ENCODE measurements at regions not wholly inside any gene's neighbourhood (a gene's known extent, or its start where the extent isn't known, plus 50 kb on each side); places are given as distances from the start of the nearest gene placed in this dataset.
"Not testable (repeated sequence)": the region's sequence is repeated elsewhere in the genome, so short reads cannot be mapped to it uniquely, and the experiment has no call there.

DNA sequence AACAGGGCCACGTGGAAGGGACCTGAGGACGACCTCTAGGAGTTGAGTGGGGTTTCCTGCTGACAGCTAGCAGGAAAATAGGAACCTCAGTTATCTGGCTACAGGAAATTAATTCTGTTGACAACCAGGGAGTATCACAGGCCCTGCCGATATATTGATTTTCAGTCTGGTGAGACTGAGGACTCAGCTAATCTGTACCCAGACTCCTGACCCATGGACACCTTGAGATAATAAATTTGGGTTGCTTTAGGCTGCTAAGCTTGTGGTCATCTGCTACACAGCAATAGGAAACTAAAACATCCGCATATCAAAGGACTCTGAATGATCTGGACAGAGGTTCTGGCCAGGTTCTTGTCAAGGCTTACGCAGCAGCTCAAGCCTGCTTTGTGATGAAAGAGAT lies 80.8 kb upstream of the CNEP1R1 start:
- no peak for DNase-seq

DNA sequence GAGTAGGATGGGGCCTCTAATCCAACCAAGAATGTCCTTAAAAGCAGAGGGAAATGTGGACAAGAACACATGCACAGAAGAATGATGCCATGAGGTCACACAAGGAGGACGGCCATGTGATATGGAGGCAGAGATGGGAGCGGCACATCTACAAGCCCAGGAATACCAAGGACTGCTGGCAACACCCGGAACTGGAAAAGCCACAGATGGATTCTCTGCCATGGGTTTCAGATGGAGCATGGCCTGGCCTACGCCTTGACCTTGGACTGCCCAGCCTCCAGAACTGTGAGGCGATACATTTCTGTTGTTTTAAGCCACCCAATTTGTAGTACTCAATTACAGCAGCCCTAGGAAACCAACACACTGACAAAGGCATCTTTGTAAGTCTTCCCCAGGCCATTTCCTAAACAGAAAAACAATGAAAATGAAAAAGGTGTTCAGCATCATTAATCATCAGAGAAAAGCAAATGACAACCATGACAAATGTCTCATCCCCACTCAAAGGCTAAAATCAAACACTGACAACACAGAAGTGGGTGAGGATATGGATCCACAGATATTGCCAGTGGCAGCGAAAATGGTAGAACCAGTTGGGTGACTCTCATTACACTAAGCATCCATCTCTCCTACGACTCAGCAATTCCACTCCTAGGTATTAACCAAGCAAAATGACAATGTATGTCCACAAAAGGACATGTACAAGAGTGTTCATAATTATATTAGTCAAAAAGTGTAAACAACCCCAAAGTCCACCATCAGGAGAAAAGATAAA lies 76.9 kb upstream of the CNEP1R1 start:
- DNase-seq: no peak

DNA sequence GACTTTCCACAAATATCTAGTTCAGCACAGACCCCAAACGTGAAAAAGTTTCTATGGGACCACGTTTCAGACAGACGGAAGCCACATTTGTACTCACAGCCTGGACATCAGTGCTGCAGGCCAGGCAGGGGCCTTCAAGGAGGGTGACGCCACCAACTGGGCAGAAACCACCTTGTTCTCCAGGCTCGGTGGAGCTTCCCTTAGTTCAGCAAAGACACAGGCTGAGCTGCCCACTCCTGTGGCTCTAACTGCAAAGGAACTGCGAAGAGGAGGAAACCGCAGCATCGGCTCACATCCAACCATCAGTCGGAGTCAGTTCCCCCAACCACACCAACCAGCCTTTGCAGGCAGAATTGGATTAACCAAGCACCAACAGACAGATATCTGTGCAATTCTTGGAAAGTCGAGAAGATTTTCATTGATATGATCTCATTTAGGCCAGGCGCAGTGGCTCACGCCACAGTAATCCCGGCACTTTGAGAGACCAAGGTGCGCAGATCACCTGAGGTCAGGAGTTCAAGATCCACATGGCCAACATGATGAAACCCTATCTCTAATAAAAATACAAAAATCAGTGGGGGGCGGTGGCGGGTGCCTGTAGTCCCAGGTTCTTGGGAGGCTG lies 73.3 kb upstream of the CNEP1R1 start:
- peak; percentile 27 for DNase-seq

DNA sequence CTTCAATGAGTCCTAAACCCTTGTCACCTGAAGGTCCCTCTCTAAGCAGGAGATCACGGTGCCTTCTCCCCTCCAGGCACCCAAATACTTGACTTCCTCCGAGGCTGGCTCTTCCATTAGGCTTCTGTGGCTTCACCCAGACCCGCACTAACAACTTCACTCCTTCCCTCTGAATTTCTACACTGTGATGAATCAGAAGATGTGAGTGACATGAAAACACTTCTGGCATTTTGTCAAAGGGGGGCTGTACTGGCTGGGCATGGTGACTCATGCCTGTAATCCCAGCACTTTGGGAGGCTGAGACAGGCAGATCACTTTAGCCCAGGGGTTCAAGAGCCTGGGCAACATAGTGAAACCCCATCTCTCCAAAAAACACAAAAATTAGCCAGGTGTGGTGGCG lies 72.6 kb upstream of the CNEP1R1 start:
- peak; percentile 30 for DNase-seq

DNA sequence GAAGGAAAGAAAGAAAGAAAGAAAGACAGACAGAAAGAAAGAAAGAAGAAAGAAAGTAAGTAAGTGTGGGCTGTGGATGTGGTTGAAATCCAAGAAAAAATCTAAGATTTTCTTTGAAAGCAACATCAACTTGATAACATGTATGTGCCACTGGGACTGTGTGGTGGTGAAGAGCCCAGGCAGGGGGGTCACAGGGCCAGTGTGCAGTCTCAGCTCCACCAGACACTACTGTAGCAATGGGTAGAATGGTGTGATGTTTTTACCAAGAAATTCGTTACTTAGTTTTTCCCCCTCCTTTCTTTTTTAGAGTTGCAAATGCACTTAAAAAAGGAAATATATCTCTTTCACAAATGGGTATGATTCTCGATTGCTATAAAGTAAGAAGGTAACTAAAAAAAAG lies 71.9 kb upstream of the CNEP1R1 start:
- no peak for DNase-seq

DNA sequence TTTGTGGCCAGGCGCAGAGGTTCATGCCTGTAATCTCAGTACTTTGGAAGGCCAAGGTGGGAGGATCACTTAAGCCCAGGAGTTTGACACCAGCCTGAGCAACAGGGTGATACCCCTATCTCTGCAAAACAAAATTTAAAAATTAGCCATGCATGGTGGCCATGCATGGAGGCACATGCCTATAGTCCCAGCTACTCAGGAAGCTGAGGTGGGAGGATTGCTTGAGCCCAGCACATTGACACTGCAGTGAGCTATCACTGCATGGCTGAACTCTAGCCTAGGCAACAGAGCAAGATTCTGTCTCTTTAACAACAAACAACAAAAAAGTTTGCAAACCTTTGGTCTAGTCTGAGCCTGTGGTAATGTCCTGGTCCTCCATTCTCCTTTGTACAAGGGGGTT lies 69.2 kb upstream of the CNEP1R1 start:
- no peak for DNase-seq

DNA sequence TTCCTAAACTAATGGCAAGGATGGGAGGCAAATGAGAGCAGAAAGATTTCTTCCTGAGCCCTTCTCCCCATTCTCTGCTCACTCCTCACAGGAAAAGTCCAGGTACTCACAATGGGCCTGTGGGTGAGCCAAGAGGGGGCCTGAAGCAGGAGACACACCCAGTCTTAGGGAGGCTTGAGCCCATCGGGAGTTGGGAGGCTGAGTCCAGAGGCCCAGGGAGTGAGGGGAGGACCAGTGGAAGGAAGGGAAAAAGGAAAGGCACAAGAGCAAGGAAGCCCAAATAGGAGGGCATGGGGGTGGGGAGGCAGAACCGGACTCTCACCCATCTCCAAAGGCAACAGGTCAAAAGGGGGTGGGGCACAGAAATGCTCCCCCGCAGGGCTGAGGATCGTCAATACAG lies 68.1 kb upstream of the CNEP1R1 start:
- DNase-seq: no peak

DNA sequence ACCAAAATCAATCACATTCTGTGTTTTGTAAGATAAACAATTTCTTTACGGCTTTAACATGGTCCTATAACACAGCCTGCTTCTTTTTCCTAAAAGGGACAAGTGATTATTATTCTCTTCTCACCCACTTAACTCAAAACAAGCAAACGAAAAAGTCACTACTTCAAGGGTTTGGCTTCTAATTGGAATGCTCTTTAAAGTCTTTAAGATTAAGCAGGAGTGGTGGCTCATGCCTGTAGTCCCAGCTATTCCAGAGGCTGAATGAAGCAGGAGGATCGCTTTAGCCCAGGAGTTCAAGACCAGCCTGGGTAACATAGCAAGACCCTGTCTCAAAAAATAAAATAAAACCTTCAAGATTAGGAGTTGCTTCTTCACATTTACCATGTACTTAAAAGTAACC lies 66.6 kb upstream of the CNEP1R1 start:
- DNase-seq: no peak

DNA sequence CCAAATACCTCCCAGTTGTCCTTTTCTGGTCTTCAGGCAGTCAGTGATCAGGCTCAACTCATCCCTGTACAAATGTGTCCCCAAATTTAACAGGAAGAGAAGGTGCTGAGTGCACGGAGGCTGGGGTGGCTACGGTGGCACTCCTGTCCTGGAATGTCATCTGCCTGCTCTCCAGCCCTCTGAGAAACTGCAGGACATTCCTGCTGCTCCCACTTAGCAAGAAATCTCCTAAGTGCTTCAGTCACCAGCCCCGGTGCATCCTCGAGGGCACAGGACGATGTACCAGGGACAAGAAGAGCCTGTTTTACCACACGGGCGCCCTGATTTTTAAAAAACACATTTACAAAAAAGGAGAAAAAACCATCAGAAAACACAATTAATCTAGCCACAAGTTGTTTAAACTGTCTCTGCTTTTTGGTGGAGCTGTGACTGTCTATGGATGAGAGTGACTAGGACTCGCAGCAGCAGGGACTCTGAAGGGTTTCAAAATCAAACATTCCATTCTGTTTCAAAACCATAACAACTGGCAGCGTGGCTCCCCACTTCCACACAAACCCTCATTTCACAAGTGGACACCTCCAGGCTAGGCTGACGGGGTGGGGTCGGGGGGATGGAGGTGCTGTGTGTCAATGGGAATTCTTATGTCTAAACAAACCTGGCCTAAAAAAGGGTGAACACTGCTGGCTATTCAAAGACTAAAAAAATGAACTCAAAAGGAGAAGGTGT lies 65.3 kb upstream of the CNEP1R1 start:
- DNase-seq: no peak

DNA sequence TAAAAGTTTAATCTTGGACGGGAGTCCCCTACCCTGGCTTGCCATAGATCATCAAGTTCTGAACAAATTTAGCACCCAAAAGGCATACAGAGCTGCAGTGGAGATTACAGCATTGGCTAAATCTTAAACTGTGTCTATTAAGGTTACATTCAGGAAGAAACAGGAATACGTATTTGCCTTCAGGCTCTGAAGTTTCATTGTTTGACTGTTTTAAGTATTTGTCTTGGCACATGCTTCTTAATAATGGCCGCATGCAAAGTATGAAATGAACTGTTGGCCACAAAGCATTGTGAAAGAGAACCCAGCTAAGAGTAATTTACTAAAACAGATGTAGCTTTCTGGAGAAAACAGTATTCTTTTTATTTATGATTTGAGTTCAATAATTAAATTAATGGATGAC lies 63.9 kb upstream of the CNEP1R1 start:
- no peak for DNase-seq

DNA sequence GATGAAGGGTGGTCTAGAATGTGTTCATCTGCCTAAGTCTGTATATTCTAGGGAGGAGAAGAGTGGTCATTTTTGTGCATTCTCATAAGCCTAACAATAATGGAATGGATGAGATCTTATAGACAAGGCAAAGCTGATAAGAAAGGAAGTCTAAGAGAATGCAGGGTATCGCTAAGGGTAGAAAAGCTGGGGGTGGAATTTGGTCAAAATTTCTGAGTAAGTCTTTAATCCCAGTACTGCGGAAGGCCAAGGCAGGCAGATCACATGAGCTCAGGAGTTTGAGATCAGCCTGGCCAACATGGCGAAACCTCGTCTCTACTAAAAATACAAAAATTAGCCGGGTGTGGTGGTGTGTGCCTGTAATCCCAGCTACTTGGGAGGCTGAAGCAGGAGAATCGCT lies 62.5 kb upstream of the CNEP1R1 start:
- DNase-seq: not testable (repeated sequence)

DNA sequence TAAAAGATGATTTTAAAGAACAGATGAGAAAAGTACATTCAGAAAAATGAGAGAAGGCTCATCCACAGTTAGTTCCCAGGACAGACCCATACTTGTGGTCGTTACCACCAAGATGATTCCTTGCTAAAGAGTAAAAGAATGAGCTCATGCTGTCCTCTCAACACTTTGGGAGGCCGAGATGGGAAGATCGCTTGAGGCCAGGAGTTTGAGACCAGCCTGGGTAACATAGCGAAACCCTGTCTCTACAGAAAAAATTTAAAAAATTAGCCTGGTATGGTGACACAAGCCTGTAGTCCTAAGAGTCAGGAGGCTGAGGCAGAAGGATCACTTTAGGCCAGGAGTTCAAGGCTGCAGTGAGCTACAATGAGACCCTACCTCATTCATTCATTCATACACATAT lies 60.7 kb upstream of the CNEP1R1 start:
- DNase-seq: no peak

DNA sequence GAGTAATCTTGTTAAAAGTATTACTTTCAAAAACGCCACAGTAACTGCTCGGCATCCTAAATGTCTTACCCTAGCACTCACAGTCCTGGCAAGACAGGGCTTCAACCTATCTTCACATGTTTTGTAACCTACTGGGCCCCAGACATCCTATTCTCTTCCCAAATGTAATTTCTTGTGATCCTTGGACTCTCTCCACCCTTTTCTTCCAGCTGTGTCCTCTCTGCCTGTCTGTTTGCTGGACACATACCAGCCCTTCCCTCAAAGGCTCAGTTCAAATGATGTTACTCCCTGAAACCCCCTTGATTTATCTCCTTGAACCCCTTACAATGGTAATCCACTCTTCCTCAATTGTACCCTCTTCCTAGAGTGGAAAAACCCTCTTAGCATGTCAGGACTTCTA lies 60.1 kb upstream of the CNEP1R1 start:
- no peak for DNase-seq

DNA sequence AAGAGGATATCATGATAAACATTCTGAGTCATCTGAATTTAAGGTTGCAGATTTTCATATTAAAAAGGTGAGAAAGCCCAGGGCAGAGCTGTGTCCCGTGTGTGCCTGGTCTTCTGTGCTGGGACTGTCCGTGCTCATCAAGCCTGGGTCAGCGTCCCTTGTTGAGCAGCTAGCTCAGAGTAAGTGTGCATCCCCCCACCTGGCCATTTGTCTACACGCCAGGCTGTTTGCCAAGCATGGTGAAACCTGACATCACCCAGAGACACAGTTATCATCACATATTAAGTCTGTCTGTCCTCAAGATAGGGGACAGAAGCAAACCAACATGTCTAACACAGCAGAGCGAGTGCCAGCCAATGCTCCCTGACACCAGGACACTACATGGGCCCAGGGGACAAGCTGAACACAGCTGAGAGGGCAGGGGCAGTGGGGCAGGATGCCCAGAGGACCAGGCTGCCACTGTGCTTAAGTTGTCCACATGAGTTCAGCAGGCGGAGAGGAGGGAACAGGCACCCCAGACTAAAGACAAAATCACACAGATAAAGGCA lies 57.9 kb upstream of the CNEP1R1 start:
- no peak for DNase-seq

DNA sequence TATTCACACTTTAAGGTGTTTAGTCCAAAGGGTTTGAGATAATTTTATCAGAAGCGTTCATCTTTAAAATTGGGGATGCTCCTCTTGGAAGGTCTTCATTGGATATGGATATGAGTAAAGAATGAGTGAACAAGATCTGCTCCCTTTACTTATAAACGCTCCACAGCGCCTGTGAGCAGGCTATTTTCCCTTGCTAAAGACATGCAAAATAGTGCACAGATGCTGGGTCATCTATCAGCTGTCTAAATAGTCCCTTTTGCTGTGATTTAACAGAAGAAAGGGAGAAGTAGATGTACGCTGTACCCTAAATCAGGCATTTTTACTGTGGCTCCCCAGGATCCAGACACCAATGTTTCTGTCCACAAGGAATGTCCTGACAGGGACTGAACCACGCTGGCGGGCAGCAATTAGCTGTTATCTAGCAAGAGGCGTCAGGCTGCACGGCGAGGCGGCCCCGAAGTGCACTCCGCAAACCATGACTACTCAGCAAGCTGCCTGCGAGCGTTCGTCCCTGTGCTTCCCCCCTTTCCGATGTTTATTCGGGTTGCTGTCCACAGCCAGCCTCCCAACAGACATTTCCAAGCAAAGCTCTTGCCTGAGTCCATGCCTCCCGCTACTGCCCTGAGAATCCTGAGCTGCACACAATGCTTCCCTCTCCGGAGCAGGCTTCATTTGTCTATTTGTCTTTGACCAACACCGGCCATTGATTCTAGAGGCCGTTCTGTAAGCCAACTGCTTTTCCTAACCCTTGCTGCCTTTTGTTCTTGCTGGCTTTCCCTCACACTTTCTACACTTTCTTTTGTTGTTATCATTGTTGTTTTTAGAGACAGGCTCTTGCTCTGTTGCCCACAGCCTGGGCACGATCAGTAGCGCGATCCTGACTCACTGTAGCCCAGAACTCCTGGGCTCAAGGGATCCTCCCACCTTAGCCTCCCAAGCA lies 55.7 kb upstream of the CNEP1R1 start:
- no peak for DNase-seq

DNA sequence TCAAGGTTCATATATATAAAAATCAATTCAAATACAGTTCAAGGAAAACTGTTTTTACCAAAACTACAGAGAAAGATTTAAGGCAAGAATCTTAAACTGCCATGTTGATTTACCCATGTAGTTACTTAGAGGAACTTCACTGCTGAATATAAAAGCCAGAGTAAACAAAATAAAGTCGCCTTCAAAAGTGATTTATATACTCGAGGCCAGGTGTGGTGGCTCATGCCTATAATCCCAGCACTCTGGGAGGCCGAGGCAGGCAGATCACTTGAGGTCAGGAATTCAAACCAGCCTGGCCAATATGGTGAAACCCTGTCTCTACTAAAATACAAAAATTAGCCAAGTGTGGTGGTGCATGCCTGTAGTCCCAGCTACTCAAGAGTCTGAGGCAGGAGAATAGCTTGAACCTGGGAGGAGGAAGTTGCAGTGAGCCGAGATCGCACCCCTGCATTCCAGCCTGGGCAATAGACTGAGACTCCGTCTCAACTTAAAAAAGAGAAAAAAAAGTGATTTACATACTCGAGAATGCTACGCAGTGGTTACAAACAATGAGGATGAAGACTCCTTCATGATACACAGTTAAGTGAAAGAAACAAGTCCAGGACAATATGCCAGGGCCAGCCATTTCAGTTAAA lies 54.1 kb upstream of the CNEP1R1 start:
- no peak for DNase-seq

DNA sequence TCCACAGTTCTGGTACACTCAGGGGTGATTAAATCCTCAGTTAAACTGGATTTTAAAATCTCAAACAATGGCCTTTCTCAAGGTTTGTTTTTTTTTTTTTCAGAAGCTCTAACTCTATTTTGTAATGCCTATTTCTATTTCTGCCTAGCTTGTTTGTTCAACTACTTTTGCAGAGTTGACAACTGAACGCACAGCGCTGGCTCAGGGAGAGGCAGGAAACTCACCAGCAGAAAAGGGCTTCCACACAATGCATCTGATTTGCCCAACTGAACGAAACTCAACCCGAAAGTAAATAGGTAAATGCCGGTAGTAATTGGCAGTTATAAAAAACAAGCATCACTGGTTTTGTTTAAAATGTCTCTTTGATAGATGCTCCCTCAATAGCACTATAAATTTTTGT lies 52.7 kb upstream of the CNEP1R1 start:
- DNase-seq: no peak

DNA sequence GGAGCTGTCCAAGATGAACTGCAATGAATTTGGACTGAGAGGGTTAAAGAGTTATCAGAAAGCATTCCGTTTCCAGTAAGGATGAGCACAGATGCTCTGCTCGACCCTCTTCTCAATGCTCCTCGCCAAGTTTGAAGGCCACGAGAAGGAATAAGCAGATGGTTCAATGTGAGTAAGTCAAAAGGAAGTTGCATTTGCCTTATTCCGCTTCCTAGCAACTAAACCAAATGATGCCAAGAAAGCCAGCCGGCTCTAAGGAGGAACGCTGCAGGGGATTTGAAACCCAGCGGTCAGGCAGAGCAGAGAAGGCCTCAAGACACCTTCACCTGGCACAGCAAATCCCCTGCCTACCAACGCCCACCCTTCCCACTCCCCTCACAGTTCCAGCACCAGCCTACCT lies 52.1 kb upstream of the CNEP1R1 start:
- no peak for DNase-seq
